Cardiac muscle cell (in vitro differentiated cells and primary cell): ENCODE measurements at regions not wholly inside any gene's neighbourhood (a gene's known extent, or its start where the extent isn't known, plus 50 kb on each side); places are given as distances from the start of the nearest gene placed in this dataset.

Experiments used
- DNase-seq, 2 donors: peaks; one replicate each; pipeline versions ENCODE4 v3.0.0 to v3.0.0-alpha.2; 2010 to 2017; ENCODE audit warnings: low read depth in 1 of 2, low spot score in 1 of 2
- H3K27ac ChIP-seq: fragments of 200-600 bp; sonication (generic); 2 replicates; pipeline ENCODE4 v1.5.1; 2016
- H3K27me3 ChIP-seq: fragments of 200-600 bp; sonication (generic); 2 replicates; pipeline ENCODE4 v1.6.0; 2016; ENCODE audit warnings: control low read depth
- H3K36me3 ChIP-seq: fragments of 200-600 bp; sonication (generic); 2 replicates; pipeline ENCODE4 v1.5.1; 2016; ENCODE audit warnings: control low read depth
- H3K4me1 ChIP-seq: fragments of 200-600 bp; sonication (generic); 2 replicates; pipeline ENCODE4 v1.8.1; 2017; ENCODE audit warnings: low read depth, mild to moderate bottlenecking, mixed run types
- H3K4me3 ChIP-seq: fragments of 200-600 bp; sonication (generic); 2 replicates; pipeline ENCODE4 v1.5.1; 2016; ENCODE audit warnings: mild to moderate bottlenecking
- H3K9me3 ChIP-seq: fragments of 200-600 bp; sonication (generic); 2 replicates; pipeline ENCODE4 v1.5.1; 2017; ENCODE audit warnings: low read depth, mild to moderate bottlenecking, control low read depth
- CTCF ChIP-seq: IDR thresholded peaks from 2 replicates; pipeline ENCODE4 v1.5.1; 2012; ENCODE audit warnings: low read depth, mild to moderate bottlenecking, low read length

- Histone ChIP-seq H3K4me1 (peaks cover 6% of the 10 kb centered on the region), H3K27ac (peak overlapping the region; percentile 26), H3K36me3 (no peaks in the 10 kb centered on the region), H3K4me3 (no peak overlapping the region), H3K27me3 (no peaks in the 10 kb centered on the region), H3K9me3 (no peaks in the 10 kb centered on the region)
- no peak for TF ChIP-seq CTCF
- DNase-seq, result no peak
These were observed 221.6 kb downstream of the DUSP10 start for GRCh38 chr1:221520250-221520649.

- H3K4me3 ChIP-seq, result no peak overlapping the region
- no peaks in the 10 kb centered on the region for H3K36me3 ChIP-seq
- H3K4me1 ChIP-seq, result peaks cover 6% of the 10 kb centered on the region
- H3K27ac ChIP-seq, result no peak overlapping the region
- no peak for TF ChIP-seq CTCF
- no peaks in the 10 kb centered on the region for H3K27me3 ChIP-seq
- H3K9me3 ChIP-seq, result no peaks in the 10 kb centered on the region
- no peak for DNase-seq
These were observed 220.2 kb downstream of the DUSP10 start for GRCh38 chr1:221521686-221522085.

GRCh38 chr1:221522529-221522940 is 219.4 kb downstream of the DUSP10 start:
- DNase-seq, result no peak
- no peaks in the 10 kb centered on the region for H3K9me3 ChIP-seq
- H3K27ac ChIP-seq, result no peak overlapping the region
- no peak overlapping the region for H3K4me3 ChIP-seq
- no peak for TF ChIP-seq CTCF
- H3K4me1 ChIP-seq, result peaks cover 6% of the 10 kb centered on the region
- H3K27me3 ChIP-seq, result no peaks in the 10 kb centered on the region
- H3K36me3 ChIP-seq, result no peaks in the 10 kb centered on the region

- no peaks in the 10 kb centered on the region for H3K36me3 ChIP-seq
- H3K27ac ChIP-seq, result no peak overlapping the region
- H3K4me3 ChIP-seq, result no peak overlapping the region
- no peaks in the 10 kb centered on the region for H3K9me3 ChIP-seq
- TF ChIP-seq CTCF, result no peak
- H3K4me1 ChIP-seq, result no peaks in the 10 kb centered on the region
- no peak for DNase-seq
- H3K27me3 ChIP-seq, result no peaks in the 10 kb centered on the region
These were observed 216.1 kb downstream of the DUSP10 start for GRCh38 chr1:221525749-221526148.

- Histone ChIP-seq H3K27ac (no peak overlapping the region), H3K4me3 (no peak overlapping the region), H3K9me3 (no peaks in the 10 kb centered on the region), H3K4me1 (no peaks in the 10 kb centered on the region), H3K27me3 (no peaks in the 10 kb centered on the region), H3K36me3 (no peaks in the 10 kb centered on the region)
- no peak for TF ChIP-seq CTCF
- DNase-seq, result no peak
These were observed 214.6 kb downstream of the DUSP10 start for GRCh38 chr1:221527302-221527701.
